Renal cortical epithelial cell (primary cell): ENCODE measurements at regions not wholly inside any gene's neighbourhood (a gene's known extent, or its start where the extent isn't known, plus 50 kb on each side); places are given as distances from the start of the nearest gene placed in this dataset.

Source experiments
- DNase-seq: peaks from one replicate; pipeline ENCODE4 v3.0.0-alpha.2; 2011; ENCODE audit warnings: low read depth

DNA sequence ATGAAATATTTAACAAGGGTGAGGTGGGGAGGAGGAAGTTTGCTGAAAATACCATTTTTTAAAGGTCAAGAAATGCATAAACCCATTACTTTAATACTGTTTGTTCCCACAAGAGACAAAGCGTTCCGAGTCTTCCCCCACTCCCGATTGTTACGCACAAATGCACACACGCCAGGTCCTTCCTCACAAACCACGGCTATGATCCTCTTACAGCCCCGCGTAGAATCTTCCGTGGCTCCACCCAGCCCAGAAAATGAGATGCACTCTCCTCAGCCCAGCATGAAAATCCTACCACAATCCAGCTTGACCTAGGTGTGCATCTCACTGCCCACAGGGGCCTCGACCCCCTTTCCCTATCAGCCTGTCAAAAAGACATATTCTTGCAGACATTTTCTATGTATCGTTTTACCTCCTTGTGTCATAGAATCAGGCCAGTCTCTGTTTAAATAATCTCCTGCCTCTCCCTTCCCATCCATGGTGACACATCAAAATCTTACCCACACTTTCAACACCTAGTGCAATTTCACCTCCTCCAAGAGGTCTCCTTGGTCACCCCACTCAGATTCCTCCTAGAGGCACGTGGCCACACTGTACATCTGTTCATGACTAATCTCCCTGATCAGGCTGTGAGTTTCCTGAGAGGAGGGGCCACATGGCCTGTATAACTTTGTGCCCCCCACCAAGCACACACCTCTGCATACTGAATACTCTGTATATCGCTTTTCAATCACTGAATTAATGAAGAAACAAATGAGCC, 491.0 kb upstream of the KLHL29 start:
- peak; percentile 25 for DNase-seq

DNA sequence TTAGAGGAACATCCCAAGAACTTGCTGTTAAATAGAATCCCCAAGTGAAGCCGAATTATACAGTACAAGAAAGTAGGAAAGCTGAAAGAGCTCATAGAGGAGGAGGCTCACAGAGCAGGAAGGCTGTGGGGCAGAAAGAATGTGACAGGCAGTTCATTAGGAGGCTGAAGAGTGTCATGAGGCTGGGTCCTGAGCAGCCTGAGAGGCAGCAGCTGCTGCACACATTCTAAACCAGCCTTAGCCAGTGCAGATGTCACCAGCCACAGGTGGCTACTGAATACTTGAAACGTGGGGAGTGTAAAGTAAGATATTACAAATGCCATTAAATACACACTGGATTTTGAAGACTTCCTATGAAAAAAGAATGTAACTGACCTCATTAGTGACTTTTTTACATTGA, 490.2 kb upstream of the KLHL29 start:
- no peak for DNase-seq

DNA sequence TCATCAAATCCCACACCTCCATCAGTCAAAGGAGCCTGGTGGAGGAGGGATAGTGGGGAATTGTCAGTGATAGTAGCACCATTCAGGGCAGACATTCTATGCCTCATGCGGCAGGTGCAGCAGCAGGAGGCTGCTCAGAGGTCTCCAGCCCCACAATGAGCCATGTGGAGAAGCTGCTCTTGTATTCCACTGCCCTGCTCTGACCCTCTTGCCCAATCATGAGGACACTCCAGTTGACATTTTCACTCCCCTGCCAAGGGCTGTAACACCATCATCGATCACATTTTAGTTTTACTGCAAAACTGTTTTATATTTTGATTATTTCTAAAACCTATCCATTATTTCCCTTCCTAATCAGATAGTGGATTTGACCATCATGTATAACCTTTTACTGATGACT, 487.6 kb upstream of the KLHL29 start:
- no peak for DNase-seq

DNA sequence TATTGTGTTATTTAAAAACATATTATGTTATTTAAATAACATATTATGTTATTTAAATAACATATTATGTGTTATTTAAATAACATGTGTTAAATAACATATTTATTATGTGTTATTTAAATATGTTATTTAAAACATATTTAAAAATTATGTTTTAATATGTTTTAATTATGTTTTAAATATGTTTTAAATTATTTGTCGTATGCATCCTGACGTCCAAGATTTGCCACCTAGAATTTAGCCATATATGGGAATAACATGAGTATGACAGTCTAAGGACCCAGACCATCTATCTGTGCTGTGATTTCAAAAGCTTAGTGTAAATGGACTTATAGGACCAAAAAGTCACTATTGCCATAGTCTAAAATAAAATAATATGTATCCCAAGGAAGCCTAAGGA, 484.3 kb upstream of the KLHL29 start:
- DNase-seq = no peak

DNA sequence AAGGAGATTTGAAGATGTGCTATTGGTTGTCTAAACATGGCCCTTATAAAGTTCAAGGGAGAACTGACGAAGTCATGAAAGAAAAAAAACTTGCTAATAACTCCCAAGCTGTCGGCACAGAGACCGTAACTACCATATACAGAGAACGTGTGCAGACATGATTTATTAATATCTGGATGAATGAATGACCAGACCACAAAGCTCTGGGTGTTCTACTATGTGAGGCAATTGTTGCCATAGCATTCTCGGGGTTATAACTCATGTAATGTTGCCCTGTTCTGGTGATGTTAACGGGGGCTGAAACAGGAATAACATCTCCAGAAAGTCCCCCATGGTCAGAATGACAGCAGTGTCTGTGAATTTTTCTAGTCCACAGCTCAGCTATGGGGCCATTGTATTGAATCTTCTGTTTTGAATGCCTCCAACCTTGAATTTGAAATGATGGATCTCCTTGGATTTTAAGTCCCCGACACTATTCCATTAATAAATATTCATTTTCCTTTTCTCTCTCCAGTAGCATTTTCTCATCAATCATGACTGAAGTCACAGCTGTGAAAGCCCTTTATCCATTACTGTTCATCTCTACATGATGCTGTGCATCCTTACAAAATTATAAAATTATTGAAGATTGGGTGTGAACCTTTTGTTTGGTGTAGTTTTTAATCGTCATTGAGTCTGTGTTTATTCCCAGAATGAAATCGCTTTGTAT, 483.4 kb upstream of the KLHL29 start:
- DNase-seq = peak; percentile 49

DNA sequence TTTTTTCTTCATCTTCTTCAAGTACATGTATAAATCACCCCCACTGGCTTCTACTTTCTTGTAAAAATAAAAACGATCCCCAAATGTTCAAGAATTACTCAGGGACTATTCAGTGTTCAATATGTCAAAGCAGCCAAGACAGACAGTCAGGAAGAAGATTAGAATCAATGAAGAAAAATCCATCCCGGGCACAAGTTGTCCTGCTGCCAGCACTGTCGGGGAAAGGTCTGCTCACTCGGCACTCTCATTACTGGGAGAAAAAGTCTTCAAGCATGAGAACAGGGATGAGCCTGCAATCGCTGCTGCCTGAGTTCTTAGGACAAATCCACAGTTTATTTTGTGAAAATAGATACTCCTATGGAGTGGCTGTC, 482.8 kb upstream of the KLHL29 start:
- DNase-seq = no peak

DNA sequence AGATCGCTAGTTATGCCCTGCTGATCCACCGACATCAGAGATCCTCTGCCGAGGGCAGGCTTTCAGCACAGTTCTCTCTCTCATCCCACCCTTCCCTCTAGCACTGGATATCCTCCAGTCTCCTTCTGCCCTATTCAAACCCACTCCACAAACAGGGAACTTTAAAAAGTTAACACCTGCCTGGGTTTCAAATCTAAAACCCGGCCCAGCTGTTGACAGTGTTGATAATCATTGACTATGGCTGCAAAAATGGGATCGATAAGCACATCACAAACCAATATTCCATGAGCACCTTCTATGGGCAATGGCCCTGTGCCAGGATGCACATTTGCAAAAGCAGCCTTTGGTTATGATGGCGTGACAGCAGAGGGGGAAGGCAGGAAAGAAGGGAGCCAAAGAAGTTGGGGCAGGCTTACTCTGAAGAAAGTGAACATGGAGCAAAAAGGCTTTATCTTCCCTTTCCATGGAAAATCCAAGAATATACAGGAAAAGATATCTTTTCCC, 482.3 kb upstream of the KLHL29 start:
- no peak for DNase-seq

DNA sequence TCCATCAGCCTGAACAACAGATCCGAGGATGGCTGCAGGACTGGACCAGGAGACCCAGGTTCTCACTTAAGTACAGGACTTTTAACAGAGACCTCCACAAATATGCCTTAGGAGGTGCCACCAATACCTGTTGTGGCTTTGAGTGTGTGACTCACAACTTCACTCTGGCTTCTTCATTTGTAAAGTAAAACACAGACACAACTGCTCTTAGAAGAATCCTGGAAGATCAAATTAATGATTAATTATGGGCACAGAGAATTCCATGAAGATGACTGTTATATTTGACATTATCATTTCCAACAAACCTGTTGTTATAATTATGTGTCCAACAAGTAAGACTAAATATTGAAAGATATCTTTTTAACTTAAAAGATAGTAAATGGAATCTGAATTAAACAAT, 481.4 kb upstream of the KLHL29 start:
- peak; percentile 59 for DNase-seq

DNA sequence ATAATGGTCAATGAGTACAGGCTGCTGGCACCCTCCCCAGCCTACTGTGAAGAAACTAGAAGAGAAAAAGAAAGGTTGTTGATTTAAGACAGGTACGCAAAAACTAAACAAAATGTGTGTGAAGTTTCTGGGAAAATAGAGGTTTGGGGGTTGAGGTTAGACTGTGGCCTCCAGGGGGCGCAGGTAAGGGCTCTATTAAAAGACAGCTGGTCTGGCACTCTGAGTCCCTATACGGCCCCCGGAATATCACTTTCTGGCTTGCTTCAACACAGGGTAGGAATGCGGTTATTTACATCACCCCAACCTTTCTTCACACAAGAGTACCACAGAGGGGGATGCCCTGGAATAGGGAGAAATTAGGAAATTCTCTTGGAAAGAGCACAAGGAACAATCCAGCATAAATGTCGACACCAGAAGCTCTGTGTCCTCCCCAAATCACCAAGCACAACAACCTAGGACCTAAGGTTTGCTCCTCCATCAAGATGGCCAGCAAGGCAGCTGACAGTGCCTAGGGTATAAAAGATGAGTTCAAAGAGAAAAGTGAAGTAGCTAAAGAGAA, 480.8 kb upstream of the KLHL29 start:
- no peak for DNase-seq

DNA sequence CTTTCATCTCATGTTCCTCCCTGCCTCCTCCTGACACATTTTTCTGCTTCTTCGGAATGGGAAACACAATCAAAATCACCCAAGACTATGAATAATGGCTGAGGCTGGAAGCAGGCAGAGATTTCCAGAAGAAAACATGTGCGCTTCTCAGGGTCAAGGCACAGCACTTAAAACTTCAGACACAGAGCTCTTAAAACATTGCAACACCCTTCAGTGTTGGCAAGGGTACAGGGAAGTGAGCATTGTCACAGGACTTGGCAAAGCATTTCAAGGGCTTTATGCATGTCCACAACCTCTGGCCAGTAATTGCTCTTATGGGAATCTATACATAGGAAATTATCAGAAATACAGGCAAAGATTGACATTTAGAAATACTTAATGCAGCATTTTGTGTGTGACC, 477.6 kb upstream of the KLHL29 start:
- peak; percentile 69 for DNase-seq

DNA sequence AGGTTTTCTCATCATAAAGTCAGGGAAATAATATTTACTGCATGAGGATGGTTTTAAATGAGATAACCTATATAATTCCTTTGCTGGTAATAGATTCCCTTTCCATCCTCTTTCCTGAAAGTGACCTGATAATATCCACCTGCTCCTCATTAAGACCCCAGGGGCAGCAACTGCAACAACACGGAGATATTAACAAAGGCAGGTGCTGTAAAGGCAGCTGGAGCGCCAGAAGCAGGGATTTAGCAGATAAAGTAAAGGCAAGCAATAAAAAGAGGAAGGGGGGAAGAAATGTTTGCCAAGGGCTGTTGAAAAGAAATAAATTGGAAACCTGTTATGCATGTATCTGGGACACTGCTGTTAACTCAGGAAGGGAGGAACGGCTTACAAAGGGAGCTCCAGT, 472.6 kb upstream of the KLHL29 start:
- no peak for DNase-seq

DNA sequence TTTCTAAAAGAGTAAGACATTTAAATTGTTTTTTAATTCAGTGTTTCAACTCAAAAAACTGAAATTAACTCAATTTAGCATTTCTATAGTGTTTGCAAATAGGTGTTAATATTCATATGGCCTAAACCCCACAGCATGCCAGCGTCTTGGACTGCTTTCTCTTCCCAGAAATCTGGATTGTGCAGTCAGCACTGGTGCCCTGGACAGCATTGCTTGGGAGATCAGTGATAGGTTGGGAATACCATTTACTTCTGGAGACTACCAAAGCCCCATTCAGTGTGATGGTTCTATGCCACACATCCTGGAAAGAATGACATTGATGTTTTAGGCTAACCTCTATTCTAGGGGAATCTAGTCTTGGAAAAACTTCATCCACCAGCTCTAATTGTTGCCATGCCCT, 455.0 kb upstream of the KLHL29 start:
- no peak for DNase-seq

DNA sequence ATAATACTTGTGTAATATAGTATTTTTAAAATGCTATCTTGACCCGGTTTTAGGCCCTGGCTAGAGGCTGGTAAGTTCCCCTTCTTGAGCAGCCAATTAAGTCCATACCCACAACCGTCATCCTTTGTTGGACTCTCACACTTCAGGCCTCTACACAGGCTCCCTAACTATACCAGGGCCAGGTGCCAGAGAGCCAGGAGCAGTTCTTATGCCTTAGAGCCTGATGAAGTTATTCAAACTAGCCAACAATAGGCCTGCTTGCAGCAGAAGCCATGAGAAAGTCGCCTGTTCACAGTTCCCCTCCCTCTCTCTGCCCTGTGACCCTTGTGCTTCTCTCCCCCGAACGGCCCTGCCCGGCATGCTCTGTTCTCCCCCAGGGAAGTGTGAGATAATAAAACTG, 454.2 kb upstream of the KLHL29 start:
- no peak for DNase-seq

DNA sequence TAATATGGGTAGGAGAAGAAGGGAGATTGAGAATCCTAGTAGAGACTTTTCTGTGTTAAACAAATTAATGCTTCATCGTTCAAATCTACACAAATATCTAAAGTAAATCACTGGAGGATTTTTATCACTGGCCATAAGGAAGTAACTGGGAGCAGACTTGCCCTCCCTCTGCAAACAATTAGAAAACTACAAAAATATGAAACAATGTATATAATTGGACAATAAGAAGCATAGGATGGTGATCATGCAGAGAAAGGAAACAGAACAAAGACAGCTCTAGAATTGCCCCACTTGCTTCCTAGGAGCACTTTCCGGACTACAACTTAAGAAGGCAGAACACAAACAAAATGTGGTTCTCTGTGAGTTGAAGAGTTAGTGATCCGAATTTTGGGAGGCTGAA, 452.7 kb upstream of the KLHL29 start:
- no peak for DNase-seq

DNA sequence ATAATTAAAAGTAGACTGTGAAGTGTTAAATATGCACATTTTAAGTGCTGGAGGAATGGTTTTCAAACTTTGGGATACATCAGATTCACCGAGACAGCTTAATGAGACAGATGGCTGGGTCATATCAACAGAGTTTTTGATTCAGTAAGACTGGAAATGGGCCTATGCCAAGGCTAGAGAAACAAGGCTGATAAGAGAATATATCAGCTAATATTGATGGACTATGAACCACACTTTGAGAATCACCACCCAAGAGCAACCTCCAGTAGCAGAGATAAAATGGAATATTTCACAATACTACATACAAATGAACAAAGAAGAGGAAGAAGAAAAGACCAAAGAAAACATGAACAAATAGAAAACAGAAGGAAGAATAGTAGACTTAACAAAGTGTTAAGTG, 450.2 kb upstream of the KLHL29 start:
- DNase-seq = no peak

DNA sequence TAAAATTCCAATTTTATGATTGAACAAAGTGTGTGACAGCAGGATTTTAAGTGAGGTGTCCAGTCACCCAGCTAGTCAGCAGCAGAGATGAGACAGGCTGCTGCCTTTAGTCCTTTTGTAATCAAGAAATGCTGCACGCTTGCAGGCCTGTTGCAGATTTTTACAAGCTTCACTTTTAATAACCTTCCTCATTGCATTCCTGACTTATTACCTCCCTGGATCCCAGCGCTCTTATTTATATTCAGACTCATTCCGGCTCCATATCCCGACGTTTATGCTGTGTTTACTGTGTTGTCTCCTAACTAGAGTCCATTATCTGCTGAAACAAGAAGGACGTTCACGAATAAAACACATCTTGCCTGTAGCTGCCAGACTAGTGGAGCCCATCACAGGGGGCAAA, 442.5 kb upstream of the KLHL29 start:
- DNase-seq = no peak

DNA sequence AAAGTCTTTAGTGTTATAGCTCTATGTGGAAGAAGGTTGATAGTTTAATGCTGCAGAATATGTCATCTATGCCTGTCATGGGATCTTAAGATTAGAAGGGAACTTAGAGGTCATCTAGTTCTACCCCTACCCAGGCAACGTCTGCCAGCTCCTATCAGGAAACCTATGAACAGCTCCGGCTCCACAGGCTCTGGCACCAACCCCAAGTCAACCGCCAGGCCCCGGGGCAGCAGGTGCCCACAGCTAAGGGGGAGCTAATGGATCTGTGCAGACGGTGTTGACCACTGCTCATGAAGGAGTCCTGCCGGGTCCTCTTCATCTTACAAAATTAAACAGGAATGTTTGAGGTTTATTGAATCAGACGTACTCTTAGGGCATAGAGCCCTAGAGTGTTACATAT, 440.8 kb upstream of the KLHL29 start:
- no peak for DNase-seq

DNA sequence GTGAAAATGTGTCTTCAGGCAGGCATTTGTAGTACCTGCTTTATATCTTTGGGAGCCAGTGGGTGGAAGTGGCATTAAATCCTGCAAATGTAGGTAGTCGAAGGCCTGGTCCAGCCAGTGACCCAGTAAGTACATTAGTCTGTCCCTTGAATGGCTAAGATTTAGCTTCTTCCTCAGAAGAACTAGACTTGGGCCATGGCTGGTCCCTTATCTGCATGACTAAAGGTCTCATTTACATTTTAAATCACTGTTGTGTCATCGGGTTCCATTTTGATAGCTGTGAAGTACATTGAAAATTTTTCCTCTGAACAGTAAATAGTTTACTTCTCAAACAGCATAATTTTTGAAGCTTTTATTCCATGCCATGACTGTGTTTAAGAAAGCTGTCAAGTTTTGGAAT, 438.4 kb upstream of the KLHL29 start:
- DNase-seq = no peak

DNA sequence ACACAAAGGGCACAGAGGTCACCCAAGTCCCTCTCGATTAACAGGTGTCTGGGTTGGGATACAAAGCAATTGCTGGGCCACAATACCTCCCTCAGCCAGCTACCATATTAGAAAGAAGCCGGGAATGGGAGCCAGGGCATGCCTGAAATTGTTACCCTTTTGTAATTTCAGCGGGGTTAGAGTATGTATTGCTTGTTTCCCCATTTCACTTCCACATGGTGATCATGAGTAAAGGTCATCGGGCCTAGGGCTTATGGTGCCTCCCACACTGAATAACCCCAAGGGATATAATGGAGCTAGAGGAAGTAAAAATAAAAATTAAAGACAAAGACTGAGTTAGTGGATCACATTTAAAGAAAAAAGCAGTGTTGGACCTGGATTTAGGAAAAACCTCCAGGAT, 437.2 kb upstream of the KLHL29 start:
- no peak for DNase-seq

DNA sequence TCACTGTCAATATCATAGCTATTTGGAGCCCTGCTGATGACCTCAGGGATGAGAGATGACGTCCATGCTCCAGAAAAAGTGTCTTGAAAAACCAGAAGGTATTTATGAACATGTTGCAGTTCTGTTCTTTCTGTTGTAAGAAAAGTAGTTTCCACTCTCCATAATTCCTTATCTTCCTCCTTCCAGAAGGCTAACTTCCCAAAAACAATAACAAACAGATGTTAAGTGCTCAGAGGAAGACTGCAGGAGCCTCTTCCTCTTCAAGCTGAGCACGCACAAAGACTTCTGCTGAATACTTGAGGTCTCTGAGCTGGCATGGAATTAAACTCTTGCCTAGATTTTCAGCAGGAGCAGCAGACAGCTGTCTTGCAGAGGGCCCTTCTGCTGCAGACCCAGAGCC, 434.5 kb upstream of the KLHL29 start:
- DNase-seq = no peak

DNA sequence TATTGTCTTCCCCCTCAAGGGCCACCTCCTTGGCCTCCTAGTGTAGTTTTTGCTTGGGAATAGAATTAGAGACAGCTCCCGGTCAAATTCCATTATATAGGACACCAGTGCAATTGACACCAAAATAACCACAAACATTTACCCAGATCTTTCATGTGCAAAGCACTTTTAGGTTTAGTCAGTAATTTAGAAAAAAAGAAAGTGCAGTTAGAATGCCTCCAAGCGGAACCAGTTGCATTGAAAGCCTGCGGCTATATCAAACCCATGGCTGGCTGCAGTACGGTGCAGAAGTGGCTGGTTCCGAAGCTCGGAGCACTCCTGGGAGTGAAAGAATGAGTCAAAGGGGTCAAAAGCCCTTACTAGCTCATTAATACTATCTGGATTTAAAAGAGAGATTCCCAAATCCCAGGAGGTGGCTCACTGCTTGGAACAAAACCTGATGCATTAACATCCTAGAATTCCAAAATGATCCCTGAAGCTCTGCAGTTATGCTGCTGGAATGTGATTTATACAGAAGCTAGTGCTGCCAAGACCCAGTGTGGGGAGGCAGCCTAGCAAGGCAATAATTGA, 432.2 kb upstream of the KLHL29 start:
- peak; percentile 73 for DNase-seq

DNA sequence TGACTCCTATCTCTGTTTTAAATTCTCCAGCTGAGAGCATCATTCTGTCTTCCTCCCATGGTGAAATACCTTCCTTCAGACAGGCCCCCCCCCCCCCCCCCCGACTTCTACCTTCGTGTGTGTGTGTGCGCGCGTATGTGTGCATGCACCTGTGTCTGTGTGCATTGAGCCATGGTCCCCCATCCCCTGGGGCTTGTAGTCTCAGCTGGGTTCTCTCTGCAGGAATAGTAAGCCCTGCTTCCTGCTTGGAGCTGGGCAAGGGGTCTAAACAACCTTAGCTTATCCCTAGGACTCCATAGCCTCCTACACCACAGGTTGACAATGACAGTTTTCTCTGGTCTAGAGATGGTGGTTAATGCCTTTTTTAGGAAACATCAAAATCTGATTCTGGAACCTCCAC, 427.5 kb upstream of the KLHL29 start:
- DNase-seq = no peak

DNA sequence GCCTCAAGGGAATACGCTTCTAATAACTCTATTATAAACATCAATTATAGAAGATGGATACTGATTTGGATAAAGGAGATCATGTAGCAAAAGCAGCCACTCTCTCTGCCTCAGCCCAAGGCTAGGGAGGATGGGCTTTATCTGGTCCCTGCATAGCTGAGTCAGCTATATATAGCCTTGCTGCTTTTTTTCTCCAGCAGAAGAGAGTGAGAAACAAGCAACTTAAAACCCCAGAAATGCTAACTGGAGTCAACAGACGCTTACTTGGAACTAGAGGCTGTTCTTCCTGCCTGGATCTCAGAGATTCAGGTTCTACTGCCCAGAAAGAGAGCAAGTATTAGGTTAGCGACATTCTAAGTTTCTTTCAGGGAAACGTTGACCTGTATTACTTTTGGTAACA, 426.7 kb upstream of the KLHL29 start:
- no peak for DNase-seq
